ENCODE measurements at regions not wholly inside any gene's neighbourhood (a gene's known extent, or its start where the extent isn't known, plus 50 kb on each side); places are given as distances from the start of the nearest gene placed in this dataset.
"Not testable (repeated sequence)": the region's sequence is repeated elsewhere in the genome, so short reads cannot be mapped to it uniquely, and the experiment has no call there.

DNA sequence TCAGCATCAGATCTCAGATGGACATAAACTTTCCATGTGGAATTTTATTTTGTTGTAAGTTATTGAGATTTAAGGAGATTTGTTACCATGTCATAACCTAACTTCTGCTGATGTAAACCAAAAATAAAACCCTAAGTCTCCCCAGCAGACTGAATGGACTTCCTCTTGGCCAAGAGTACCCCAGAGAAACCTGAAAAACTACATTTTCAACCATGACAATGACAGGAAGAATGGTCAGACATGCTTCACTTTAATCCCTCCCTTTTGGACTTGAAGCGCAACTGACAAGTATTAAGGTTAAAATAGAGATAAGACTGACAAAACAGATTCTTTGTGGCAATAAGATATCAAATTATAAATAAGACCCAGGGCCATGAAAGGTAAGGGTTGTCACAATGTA lies 579.7 kb upstream of the RAG2 start:
- TF ChIP-seq, protein P1, sequence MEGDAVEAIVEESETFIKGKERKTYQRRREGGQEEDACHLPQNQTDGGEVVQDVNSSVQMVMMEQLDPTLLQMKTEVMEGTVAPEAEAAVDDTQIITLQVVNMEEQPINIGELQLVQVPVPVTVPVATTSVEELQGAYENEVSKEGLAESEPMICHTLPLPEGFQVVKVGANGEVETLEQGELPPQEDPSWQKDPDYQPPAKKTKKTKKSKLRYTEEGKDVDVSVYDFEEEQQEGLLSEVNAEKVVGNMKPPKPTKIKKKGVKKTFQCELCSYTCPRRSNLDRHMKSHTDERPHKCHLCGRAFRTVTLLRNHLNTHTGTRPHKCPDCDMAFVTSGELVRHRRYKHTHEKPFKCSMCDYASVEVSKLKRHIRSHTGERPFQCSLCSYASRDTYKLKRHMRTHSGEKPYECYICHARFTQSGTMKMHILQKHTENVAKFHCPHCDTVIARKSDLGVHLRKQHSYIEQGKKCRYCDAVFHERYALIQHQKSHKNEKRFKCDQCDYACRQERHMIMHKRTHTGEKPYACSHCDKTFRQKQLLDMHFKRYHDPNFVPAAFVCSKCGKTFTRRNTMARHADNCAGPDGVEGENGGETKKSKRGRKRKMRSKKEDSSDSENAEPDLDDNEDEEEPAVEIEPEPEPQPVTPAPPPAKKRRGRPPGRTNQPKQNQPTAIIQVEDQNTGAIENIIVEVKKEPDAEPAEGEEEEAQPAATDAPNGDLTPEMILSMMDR (IDR thresholded peaks at IDR 0.05; ENCODE audit: insufficient read depth, missing control alignments): no peak
- no peak for FAIRE-seq
- DNase-seq (ENCODE audit: insufficient read length, low spot score): no peak

DNA sequence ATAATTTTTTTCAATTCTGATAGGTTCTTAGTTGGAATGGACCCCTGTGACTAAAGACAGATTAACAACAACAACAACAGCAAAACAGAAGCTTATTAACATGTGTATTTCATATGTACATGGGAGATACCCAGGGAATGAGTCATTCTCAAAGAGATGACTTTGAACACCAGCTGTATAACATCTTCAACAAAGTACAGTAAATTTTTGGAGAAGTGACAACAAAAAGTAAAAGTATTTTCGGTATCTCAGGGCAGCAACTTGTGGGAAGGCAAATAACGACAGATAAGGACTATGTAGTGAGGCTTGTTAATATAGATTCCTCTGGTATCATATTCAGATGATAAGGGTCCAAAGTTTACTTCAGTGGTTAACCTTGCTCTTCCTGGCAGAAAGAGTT lies 573.4 kb upstream of the RAG2 start:
- FAIRE-seq: no peak
- TF ChIP-seq, protein P1 (IDR thresholded peaks at IDR 0.05; ENCODE audit: insufficient read depth, missing control alignments): no peak

DNA sequence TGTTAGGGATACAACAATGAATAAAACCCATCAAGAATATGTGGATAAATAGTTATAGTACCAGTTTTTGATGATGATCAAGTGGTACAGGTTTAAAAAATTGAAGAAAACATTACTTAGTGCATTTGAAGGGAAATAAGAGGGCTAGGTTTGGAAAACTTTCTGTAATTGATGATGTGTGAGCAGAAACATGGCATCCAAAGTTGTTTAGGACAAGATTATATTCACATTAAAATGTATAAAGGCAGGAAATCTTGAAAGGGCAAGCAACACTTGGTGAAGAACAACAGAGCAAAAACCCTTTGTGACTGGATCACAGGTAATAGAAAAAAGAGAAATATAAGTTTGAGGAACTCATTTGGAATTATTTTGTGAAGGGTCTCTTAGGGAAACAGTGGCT lies 572.3 kb upstream of the RAG2 start:
- FAIRE-seq (no peak), DNase-seq (ENCODE audit: insufficient read length, low spot score) (no peak)
- TF ChIP-seq, protein P1 (IDR thresholded peaks at IDR 0.05; ENCODE audit: insufficient read depth, missing control alignments): no peak

More for the DNA sequence above, 573.4 kb upstream of the RAG2 start:
- DNase-seq (ENCODE audit: insufficient read length, low spot score): no peak

DNA sequence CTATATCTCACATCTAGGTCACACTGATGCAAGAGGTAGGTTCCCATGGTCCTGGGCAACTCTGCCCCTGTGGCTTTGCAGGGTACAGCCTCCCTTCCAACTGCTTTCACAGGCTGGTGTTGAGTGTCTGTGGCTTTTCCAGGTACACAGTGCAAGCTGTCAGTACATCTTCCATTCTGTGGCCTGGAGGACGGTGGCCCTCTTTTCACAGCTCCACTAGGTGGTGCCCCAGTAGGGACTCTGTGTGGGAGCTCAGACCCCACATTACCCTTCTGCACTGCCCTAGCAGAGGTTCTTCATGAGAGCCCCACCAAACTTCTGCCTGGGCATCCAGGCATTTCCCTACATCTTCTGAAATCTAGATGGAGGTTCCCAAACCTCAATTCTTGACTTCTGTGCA lies 547.4 kb upstream of the RAG2 start:
- not testable (repeated sequence) for DNase-seq (ENCODE audit: insufficient read length, low spot score); FAIRE-seq

DNA sequence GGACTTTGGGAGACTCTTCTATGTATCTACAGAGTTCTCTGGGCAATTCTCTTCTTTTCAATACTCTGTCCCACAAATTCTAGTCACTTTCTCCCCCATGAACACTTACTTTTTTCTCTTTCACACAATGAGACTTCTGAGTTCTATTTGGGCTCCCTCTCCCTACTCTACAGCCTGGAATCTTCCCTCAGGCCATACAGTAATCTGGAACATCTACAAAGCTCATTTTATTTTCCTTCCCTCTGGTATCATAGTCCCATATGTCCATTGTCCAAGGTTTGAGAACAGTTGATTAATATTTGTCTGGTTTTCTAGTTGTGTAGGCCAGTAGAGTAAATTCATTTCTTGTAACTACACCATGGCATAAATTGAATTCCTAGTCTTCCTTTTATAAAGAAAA lies 544.6 kb upstream of the RAG2 start:
- TF ChIP-seq, protein P1 (IDR thresholded peaks at IDR 0.05; ENCODE audit: insufficient read depth, missing control alignments): no peak
- DNase-seq (ENCODE audit: insufficient read length, low spot score) (no peak), FAIRE-seq (no peak)

DNA sequence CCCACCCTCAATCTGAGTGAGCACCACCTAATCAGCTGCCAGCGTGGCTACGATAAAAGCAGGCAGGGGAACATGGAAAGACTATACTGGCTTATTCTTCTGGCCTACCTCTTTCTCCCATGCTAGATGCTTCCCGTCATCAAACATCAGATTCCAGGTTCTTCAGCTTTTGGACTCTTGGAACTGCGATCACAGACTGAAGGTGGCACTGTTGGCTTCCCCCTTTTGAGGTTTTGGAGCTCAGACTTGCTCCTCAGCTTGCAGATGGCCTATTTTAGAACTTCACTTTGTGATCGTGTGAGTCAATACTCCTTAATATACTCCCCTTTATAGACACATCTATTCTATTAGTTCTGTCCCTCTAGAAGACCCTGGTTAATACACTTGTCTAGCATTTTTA lies 543.7 kb upstream of the RAG2 start:
- TF ChIP-seq, protein P1 (IDR thresholded peaks at IDR 0.05; ENCODE audit: insufficient read depth, missing control alignments): peak; percentile 13
- FAIRE-seq: no peak
- DNase-seq (ENCODE audit: insufficient read length, low spot score): no peak

DNA sequence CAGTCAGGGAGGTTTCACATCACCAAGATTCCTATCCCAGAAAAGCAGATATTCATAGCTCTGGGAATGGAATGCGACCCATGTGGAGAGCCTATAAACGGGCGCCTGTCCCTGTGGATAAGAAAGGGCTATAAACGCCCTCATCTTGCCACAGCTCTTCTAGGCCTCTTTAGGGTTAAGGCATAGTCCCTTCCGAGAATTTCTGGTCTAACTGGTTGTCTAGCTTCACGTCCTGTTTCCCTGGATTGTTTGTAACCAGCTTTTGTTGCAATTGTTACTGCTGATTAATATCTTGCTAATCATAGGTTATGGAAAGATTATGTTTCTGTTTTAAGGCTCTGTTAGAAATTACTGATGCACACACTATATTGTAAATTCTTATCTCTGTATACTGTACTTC lies 537.6 kb upstream of the RAG2 start:
- FAIRE-seq; DNase-seq (ENCODE audit: insufficient read length, low spot score): not testable (repeated sequence)

DNA sequence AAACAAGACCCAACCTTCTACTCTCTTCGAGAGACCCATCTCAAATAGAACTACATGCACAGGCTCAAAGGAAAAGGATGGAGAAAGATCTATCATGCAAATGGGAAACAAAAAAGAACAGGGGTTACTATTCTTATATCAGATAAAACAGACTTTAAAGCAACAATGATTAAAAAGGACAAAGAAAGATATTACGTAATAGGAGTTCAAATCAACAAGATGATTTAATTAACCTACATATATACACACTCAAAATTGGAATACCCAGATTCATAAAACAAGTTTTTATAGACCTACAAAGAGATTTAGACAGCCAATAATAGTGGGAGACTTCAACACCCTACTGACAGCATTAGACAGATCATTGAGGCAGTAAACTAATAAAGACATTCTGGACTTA lies 536.6 kb upstream of the RAG2 start:
- FAIRE-seq: no peak
- no peak for DNase-seq (ENCODE audit: insufficient read length, low spot score)
- TF ChIP-seq, protein P1 (IDR thresholded peaks at IDR 0.05; ENCODE audit: insufficient read depth, missing control alignments): no peak
